GM04503 (cell line): ENCODE measurements at regions not wholly inside any gene's neighbourhood (a gene's known extent, or its start where the extent isn't known, plus 50 kb on each side); places are given as distances from the start of the nearest gene placed in this dataset.

ENCODE experiments used
- DNase-seq: peaks from one replicate; pipeline ENCODE4 v3.0.0-alpha.2; 2012; ENCODE audit warnings: low read depth

- no peak for DNase-seq
These were observed 497.8 kb downstream of the HS3ST4 start for GRCh38 chr16:26189536-26189935.

- DNase-seq, result no peak
These were observed 502.8 kb downstream of the HS3ST4 start for GRCh38 chr16:26194526-26194925.

- DNase-seq, result no peak
These were observed 503.5 kb downstream of the HS3ST4 start for GRCh38 chr16:26195225-26195624.

- DNase-seq, result no peak
These were observed 504.6 kb downstream of the HS3ST4 start for GRCh38 chr16:26196310-26196709.

- no peak for DNase-seq
These were observed 505.0 kb downstream of the HS3ST4 start for GRCh38 chr16:26196802-26197201.

GRCh38 chr16:26197707-26198106 is 505.9 kb downstream of the HS3ST4 start:
- DNase-seq, result no peak

- DNase-seq, result no peak
These were observed 506.5 kb downstream of the HS3ST4 start for GRCh38 chr16:26198221-26198620.

- no peak for DNase-seq
These were observed 512.4 kb downstream of the HS3ST4 start for GRCh38 chr16:26204138-26204537.

- DNase-seq, result no peak
These were observed 519.8 kb downstream of the HS3ST4 start for GRCh38 chr16:26211542-26211941.

GRCh38 chr16:26212599-26212998 is 520.8 kb downstream of the HS3ST4 start:
- no peak for DNase-seq

GRCh38 chr16:26214581-26215174 is 522.9 kb downstream of the HS3ST4 start:
- no peak for DNase-seq

- no peak for DNase-seq
These were observed 529.1 kb downstream of the HS3ST4 start for GRCh38 chr16:26220894-26221293.

GRCh38 chr16:26231647-26232046 is 539.9 kb downstream of the HS3ST4 start:
- DNase-seq, result no peak

- no peak for DNase-seq
These were observed 549.0 kb downstream of the HS3ST4 start for GRCh38 chr16:26240807-26241206.

GRCh38 chr16:26247063-26247462 is 555.3 kb downstream of the HS3ST4 start:
- no peak for DNase-seq

- DNase-seq, result no peak
These were observed 560.8 kb downstream of the HS3ST4 start for GRCh38 chr16:26252598-26252997.

- DNase-seq, result no peak
These were observed 569.9 kb downstream of the HS3ST4 start for GRCh38 chr16:26261621-26262020.

GRCh38 chr16:26263406-26263805 is 571.6 kb downstream of the HS3ST4 start:
- no peak for DNase-seq

GRCh38 chr16:26267641-26268040 is 575.9 kb downstream of the HS3ST4 start:
- no peak for DNase-seq

- DNase-seq, result no peak
These were observed 577.9 kb downstream of the HS3ST4 start for GRCh38 chr16:26269673-26270072.

GRCh38 chr16:26273607-26274006 is 581.8 kb downstream of the HS3ST4 start:
- DNase-seq, result no peak

GRCh38 chr16:26275021-26275590 is 583.3 kb downstream of the HS3ST4 start:
- no peak for DNase-seq

- DNase-seq, result no peak
These were observed 584.5 kb downstream of the HS3ST4 start for GRCh38 chr16:26276289-26276688.

GRCh38 chr16:26281381-26282110 is 589.8 kb downstream of the HS3ST4 start:
- no peak for DNase-seq
